HTR-8/SVneo (cell line): ENCODE measurements at regions not wholly inside any gene's neighbourhood (a gene's known extent, or its start where the extent isn't known, plus 50 kb on each side); places are given as distances from the start of the nearest gene placed in this dataset.

ENCODE experiments used
- DNase-seq: peaks from one replicate; pipeline ENCODE4 v3.0.0; 2011; ENCODE audit warnings: low spot score, mixed read lengths; ENCODE audit not compliant: insufficient read length
- FAIRE-seq: peaks from 2 replicates; lab custom pipeline; 2011; peaks lifted over from hg19 to GRCh38; lab: Jason Lieb, UNC

DNA sequence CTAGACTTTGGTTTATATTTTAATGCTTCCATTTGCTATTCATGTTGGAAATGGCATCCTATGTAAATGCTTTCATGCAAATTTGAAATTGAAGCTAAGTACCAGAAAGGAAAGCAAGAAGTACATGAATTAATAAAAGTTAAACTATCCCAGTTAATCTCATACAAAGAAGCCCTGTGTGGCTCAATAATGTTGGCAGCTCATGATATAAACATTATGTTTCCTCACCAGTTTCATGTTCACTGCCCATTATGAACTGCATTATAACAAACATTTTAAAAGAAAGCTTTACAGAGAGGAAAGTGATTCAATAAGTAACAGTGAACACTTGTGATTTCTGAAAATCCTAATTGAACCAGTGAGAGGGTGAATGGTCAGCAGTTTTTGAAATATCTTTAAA lies 62.9 kb upstream of the ROBO2 start:
- FAIRE-seq: no peak
- DNase-seq: no peak

DNA sequence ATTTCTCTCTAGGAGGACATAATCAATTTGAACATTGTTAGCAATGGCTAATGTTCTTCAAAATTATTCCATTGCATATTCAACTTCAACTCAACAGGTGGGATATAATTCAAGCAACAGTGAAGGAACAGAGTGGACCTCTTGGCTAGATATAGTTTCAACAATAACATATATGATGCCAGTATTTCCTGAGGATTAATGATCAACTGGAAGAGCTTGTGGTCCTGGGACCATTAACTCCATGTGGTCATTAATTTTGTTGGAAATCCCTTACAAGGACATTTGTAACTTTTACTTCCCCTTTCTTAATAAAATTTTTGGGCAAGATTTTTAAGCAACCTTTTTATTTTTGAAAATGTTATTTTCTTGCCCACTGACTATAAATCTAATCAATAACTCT lies 54.3 kb upstream of the ROBO2 start:
- no peak for FAIRE-seq
- DNase-seq: no peak

DNA sequence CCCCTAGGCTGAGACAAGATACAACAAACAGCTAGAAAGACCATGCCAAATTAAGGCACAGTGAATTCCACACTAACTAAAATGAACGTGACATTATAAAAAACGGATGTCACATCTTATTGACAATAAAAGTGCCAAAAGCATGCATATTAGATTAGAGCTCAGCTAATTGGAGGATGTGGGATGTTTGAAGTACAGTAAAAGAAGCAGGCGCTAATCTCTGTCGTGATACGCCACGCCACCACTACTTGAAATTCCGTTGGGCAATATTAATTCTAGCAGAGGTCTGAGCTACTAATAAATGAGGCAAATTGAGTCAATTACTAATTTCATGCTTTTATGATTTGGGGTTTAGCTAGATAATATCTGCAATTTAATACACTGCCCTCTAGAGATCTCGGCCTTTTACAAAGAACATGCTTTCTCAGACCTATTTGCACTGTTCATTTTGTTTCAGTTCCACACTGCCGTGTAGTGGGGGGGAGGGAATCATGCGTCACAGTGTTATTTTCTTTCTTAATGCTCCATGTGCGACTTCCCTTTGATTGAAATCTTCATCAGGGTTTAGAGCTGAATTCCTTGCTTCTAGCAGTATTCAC lies 52.9 kb upstream of the ROBO2 start:
- FAIRE-seq: no peak
- no peak for DNase-seq
